Right lobe of liver (tissue), 6 donors: ENCODE measurements at regions not wholly inside any gene's neighbourhood (a gene's known extent, or its start where the extent isn't known, plus 50 kb on each side); places are given as distances from the start of the nearest gene placed in this dataset.
"Not testable (repeated sequence)": the region's sequence is repeated elsewhere in the genome, so short reads cannot be mapped to it uniquely, and the experiment has no call there.

Experiments
- ATAC-seq, 4 donors: fragments of 200-7000 bp; cut with Tn5 transposase; one replicate each; pipeline ENCODE4 v1.9.1; 2020; ENCODE audit warnings: mild to moderate bottlenecking in 4 of 4, moderate library complexity in 4 of 4
- DNase-seq, 3 donors: peaks; one replicate each; pipeline ENCODE4 v3.0.0-alpha.2; 2020
- H3K27ac ChIP-seq, 3 donors: fragments of 200-600 bp; one replicate each; pipeline ENCODE4 v1.8.0; 2022
- H3K27me3 ChIP-seq, 2 donors: fragments of 200-600 bp; one replicate each; pipeline ENCODE4 v1.8.0; 2022
- H3K36me3 ChIP-seq, 4 donors: fragments of 200-600 bp; sonication (generic) in 1 of 4; one replicate each; pipeline versions ENCODE4 v1.5.1 to v1.8.0; 2017 to 2022; ENCODE audit warnings: control low read depth in 1 of 4
- H3K4me1 ChIP-seq, 4 donors: fragments of 200-600 bp; sonication (generic) in 1 of 4; one replicate each; pipeline versions ENCODE4 v1.5.1 to v1.8.0; 2017 to 2022; ENCODE audit warnings: control low read depth in 1 of 4
- H3K4me3 ChIP-seq, 3 donors: fragments of 200-600 bp; one replicate each; pipeline ENCODE4 v1.8.0; 2022
- H3K9me3 ChIP-seq, 4 donors: fragments of 200-600 bp; sonication (generic) in 1 of 4; one replicate each; pipeline versions ENCODE4 v1.5.1 to v1.8.0; 2017 to 2022; ENCODE audit warnings: control low read depth in 1 of 4
- POLR2A ChIP-seq: fragments of 450-650 bp; IDR thresholded peaks from one replicate; pipeline ENCODE4 v1.6.1; 2017; ENCODE audit warnings: antibody characterized with exemption, mild to moderate bottlenecking
- WGBS: methylation state at CpG from one replicate; pipeline ENCODE4 v1.1.6; 2018; ENCODE audit warnings: low coverage, low lambda C conversion rate; ENCODE audit not compliant: insufficient coverage; ENCODE audit errors: missing lambda C conversion rate; 5-methylcytosine and 5-hydroxymethylcytosine counted together
- intact Hi-C, 2 donors: fragments of 100-400 bp; cut with DNase I; formaldehyde crosslinking; loops; one replicate each; pipeline versions ENCODE4 v1.11.2 to v1.14.1; 2022
- TF ChIP-seq, protein P1 (sequence below), 4 donors: fragments of 200-600 bp in 3 of 4; fragments of 450-650 bp in 1 of 4; IDR thresholded peaks; one replicate each; pipeline versions ENCODE4 v1.5.1 to v1.8.0; 2016 to 2022; ENCODE audit warnings: antibody characterized with exemption in 4 of 4, mild to moderate bottlenecking in 2 of 4
- donor health status: DM: no; HTN: yes; CAD: no.
- donor health status: DM: no; HTN: no; CAD: no.
- donor health status: DM: no; HTN: no; CAD: no.
- donor health status: DM: no; HTN: yes; CAD: no.
- donor health status: DM: no; HTN: yes; CAD: no.

DNA sequence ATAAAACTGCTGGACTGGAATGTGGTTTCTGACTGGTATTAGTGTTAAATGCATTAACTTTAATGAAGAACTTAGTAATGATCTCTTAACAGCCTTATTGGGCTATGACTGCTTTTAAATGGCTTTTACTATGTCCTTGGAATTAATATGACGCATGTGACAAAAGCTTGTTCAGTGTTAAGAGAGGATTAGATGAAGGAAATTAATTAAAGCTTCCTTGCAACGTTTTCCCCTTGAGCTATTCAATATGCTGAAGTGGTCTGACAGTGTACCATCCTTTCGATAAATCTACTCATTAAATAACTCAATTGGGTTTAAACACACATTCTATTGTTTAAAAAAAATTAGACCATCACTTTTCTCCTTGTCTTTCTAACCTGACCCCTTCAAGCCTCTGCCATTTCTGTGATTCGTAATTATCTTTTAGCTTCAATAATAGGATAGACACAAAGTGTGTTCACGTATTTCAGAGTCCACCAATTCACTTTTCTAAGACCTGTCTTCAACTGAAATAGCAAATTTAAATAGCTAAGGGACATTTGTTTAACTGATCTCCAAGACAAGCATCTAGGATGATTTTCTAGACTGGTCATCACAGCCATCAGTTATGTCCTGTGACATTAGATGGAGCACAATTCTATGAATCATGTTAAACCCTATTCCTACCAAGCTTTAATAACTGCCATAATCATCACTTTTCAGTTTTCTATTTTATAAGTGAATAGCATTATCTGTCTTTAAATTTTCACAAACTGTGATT, 1258.0 kb upstream of the CDH9 start:
- no peaks in the 10 kb centered on the region for H3K36me3 ChIP-seq
- TF ChIP-seq POLR2A: no peak
- TF ChIP-seq, protein P1, sequence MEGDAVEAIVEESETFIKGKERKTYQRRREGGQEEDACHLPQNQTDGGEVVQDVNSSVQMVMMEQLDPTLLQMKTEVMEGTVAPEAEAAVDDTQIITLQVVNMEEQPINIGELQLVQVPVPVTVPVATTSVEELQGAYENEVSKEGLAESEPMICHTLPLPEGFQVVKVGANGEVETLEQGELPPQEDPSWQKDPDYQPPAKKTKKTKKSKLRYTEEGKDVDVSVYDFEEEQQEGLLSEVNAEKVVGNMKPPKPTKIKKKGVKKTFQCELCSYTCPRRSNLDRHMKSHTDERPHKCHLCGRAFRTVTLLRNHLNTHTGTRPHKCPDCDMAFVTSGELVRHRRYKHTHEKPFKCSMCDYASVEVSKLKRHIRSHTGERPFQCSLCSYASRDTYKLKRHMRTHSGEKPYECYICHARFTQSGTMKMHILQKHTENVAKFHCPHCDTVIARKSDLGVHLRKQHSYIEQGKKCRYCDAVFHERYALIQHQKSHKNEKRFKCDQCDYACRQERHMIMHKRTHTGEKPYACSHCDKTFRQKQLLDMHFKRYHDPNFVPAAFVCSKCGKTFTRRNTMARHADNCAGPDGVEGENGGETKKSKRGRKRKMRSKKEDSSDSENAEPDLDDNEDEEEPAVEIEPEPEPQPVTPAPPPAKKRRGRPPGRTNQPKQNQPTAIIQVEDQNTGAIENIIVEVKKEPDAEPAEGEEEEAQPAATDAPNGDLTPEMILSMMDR (IDR thresholded peaks at IDR 0.05): no peak
- DNase-seq: no peak
- no peak for ATAC-seq
- H3K27me3 ChIP-seq: no peaks in the 10 kb centered on the region
- intact Hi-C loops: no loop called here
- H3K4me1 ChIP-seq: no peaks in the 10 kb centered on the region
- WGBS: 24% methylated on average over 5 of the region's 5 CpGs
- no peak overlapping the region for H3K27ac ChIP-seq
- H3K9me3 ChIP-seq: no peaks in the 10 kb centered on the region
- no peak overlapping the region for H3K4me3 ChIP-seq

DNA sequence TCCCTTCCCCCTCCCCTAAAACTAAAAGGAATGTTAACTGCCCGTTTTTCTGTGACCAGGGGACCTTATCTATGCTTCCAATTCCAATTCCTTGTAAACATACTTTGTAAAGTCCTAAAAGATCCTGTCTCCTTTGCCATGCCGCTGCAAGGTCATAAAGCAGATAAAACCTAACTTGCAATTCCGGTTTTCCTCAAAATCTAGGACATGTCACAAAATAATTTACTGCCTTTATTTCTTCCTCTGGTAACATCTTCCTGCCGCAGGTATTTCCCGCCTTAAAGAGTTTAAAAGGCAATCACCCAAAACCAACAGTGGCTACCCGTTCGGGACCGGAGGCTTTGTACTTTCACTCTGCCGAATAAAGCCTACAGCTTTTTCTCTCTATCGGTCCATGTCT, 1248.6 kb upstream of the CDH9 start:
- WGBS: 56% methylated on average over 10 of the region's 10 CpGs
- H3K4me3 ChIP-seq, H3K4me1 ChIP-seq, H3K36me3 ChIP-seq, H3K27me3 ChIP-seq, intact Hi-C loops, DNase-seq, H3K9me3 ChIP-seq, ATAC-seq, H3K27ac ChIP-seq: not testable (repeated sequence)

DNA sequence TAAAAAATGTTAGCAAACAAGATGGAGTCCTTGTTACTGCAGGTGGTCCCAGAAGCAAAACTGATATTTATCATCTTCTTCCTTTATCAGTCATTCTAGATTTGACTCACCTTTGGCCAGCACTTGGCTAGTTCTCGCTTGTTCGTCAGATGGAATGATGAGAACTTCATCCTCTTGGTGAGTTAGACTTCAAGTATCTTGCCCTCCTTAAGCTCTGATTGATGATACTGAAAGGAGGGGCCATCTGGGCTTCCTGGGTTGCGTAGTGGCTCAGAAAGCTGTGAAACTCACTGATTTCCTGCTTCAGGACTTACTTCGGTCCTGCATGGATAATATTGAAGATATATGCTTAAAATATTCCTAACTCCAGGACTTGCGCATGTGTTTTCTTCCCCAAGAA, 1248.2 kb upstream of the CDH9 start:
- no peak for ATAC-seq
- H3K4me1 ChIP-seq: no peaks in the 10 kb centered on the region
- H3K27ac ChIP-seq: no peak overlapping the region
- H3K9me3 ChIP-seq: no peaks in the 10 kb centered on the region
- no peaks in the 10 kb centered on the region for H3K27me3 ChIP-seq
- no peak overlapping the region for H3K4me3 ChIP-seq
- TF ChIP-seq POLR2A: no peak
- DNase-seq: no peak
- 49% methylated on average over 5 of the region's 5 CpGs for WGBS
- H3K36me3 ChIP-seq: no peaks in the 10 kb centered on the region
- intact Hi-C loops: no loop called here

DNA sequence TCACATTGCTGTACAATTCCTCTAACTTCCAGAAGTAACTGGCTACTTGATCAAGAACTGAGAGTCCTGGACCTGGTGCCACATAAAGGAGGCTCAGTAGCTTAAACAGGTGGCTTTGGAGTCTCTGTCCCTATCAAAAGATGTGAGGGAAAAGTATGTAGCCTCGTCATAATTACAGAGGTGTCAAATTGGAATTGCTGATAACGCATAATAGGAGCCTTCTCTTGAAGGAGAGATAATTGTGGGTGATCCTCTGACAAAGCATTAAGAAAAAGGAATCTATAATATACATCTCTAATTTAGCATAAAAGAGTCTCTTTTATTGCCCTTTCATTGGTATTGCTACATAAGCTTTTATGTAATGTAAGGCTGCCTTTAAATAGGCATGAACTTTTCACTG, 1246.4 kb upstream of the CDH9 start:
- H3K36me3 ChIP-seq: no peaks in the 10 kb centered on the region
- WGBS: 57% methylated on average over 2 of the region's 2 CpGs
- no peaks in the 10 kb centered on the region for H3K27me3 ChIP-seq
- DNase-seq: no peak
- intact Hi-C loops: no loop called here
- ATAC-seq: no peak
- H3K4me3 ChIP-seq: no peak overlapping the region
- H3K4me1 ChIP-seq: no peaks in the 10 kb centered on the region
- no peak overlapping the region for H3K27ac ChIP-seq
- TF ChIP-seq POLR2A: no peak
- TF ChIP-seq, protein P1 (IDR thresholded peaks at IDR 0.05): no peak
- no peaks in the 10 kb centered on the region for H3K9me3 ChIP-seq

DNA sequence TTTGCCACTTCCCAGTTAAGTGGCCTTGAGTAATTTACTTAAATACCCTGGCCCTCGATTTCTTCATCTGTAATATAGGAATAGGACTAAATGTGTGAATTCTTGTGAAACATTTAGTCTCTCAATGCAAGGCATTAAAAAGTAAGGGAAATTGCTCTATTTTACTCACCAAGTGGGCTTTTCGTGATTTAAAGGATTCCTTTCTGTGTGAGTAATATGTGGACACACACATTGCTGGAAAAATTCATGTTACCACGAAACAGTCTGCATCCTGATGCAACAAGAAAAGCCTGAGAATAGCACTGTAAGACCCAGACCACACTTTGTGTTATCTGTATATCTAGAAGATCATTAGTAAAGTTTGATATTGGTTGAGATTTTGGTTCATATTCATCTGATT, 1243.0 kb upstream of the CDH9 start:
- TF ChIP-seq, protein P1 (IDR thresholded peaks at IDR 0.05): no peak
- Histone ChIP-seq H3K4me1 (no peaks in the 10 kb centered on the region), H3K4me3 (no peak overlapping the region), H3K27ac (no peak overlapping the region), H3K36me3 (no peaks in the 10 kb centered on the region), H3K27me3 (no peaks in the 10 kb centered on the region), H3K9me3 (no peaks in the 10 kb centered on the region)
- WGBS: 19% methylated on average over 3 of the region's 3 CpGs
- no peak for ATAC-seq
- intact Hi-C loops: no loop called here
- DNase-seq: no peak
